Lung (tissue), 11 donors: ENCODE measurements at regions not wholly inside any gene's neighbourhood (a gene's known extent, or its start where the extent isn't known, plus 50 kb on each side); places are given as distances from the start of the nearest gene placed in this dataset.

Source experiments
- ATAC-seq: fragments of 200-7000 bp; cut with Tn5 transposase; one replicate; pipeline ENCODE4 v1.9.1; 2020; ENCODE audit warnings: moderate number of reproducible peaks; ENCODE audit not compliant: insufficient read depth, low FRiP score
- DNase-seq, 3 donors: peaks; one replicate each; pipeline ENCODE4 v3.0.0-alpha.2; 2013 to 2017
- H3K27ac ChIP-seq, 2 donors: one replicate each; pipeline ENCODE4 v1.5.1; 2013; ENCODE audit warnings: mild to moderate bottlenecking in 2 of 2, moderate library complexity in 2 of 2, control low read depth in 1 of 2, inconsistent platforms in 1 of 2, low read depth in 1 of 2, low read length in 1 of 2
- H3K27me3 ChIP-seq, 3 donors: one replicate each; pipeline ENCODE4 v1.5.1; 2013; ENCODE audit warnings: low read length in 2 of 3; ENCODE audit not compliant: control insufficient read depth in 3 of 3, insufficient read depth in 3 of 3
- H3K36me3 ChIP-seq, 4 donors: one replicate each; pipeline ENCODE4 v1.5.1; 2013; ENCODE audit warnings: low read length in 4 of 4, mild to moderate bottlenecking in 1 of 4, moderate library complexity in 1 of 4; ENCODE audit not compliant: control insufficient read depth in 4 of 4, insufficient read depth in 4 of 4
- H3K4me1 ChIP-seq, 5 donors: one replicate each; pipeline ENCODE4 v1.5.1; 2013; ENCODE audit warnings: low read length in 5 of 5, mild to moderate bottlenecking in 2 of 5, moderate library complexity in 1 of 5; ENCODE audit not compliant: control insufficient read depth in 5 of 5, insufficient read depth in 5 of 5
- H3K4me3 ChIP-seq: one replicate; pipeline ENCODE4 v1.5.1; 2013; ENCODE audit warnings: mild to moderate bottlenecking, control low read depth, moderate library complexity
- H3K9ac ChIP-seq, 2 donors: one replicate each; pipeline ENCODE4 v1.5.1; 2013; ENCODE audit warnings: low read length in 2 of 2, control low read depth in 1 of 2; ENCODE audit not compliant: insufficient read depth in 1 of 2
- H3K9me3 ChIP-seq, 4 donors: one replicate each; pipeline ENCODE4 v1.5.1; 2013; ENCODE audit warnings: low read length in 3 of 4, mild to moderate bottlenecking in 1 of 4, moderate library complexity in 1 of 4; ENCODE audit not compliant: control insufficient read depth in 4 of 4, insufficient read depth in 3 of 4
- WGBS, 2 donors: extraction: QIAGEN DNeasy Blood & Tissue Kit; methylation state at CpG; one replicate each; pipeline ENCODE4 v1.1.7; 2013; 5-methylcytosine and 5-hydroxymethylcytosine counted together
- TF ChIP-seq, protein P1 (sequence below): IDR thresholded peaks from 2 replicates; pipeline ENCODE4 v1.5.1; 2012; ENCODE audit warnings: mild to moderate bottlenecking; ENCODE audit errors: control extremely low read depth, extremely low read depth
- donor health status: control.
- donor health status: control.
- donor health status: Bipolar disorder and iron deficiency.
- donor health status: healthy.
- donor health status: DM: yes; HTN: yes; CAD: no.

- Histone ChIP-seq H3K27ac (no peak overlapping the region), H3K4me1 (no peaks in the 10 kb centered on the region), H3K9ac (no peak overlapping the region), H3K36me3 (no peaks in the 10 kb centered on the region), H3K9me3 (no peaks in the 10 kb centered on the region), H3K27me3 (no peaks in the 10 kb centered on the region), H3K4me3 (no peak overlapping the region)
- no peak for DNase-seq
- ATAC-seq, result no peak
- TF ChIP-seq, protein P1, sequence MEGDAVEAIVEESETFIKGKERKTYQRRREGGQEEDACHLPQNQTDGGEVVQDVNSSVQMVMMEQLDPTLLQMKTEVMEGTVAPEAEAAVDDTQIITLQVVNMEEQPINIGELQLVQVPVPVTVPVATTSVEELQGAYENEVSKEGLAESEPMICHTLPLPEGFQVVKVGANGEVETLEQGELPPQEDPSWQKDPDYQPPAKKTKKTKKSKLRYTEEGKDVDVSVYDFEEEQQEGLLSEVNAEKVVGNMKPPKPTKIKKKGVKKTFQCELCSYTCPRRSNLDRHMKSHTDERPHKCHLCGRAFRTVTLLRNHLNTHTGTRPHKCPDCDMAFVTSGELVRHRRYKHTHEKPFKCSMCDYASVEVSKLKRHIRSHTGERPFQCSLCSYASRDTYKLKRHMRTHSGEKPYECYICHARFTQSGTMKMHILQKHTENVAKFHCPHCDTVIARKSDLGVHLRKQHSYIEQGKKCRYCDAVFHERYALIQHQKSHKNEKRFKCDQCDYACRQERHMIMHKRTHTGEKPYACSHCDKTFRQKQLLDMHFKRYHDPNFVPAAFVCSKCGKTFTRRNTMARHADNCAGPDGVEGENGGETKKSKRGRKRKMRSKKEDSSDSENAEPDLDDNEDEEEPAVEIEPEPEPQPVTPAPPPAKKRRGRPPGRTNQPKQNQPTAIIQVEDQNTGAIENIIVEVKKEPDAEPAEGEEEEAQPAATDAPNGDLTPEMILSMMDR, result no peak
Observed at GRCh38 chr6:66961191-66961590, 1254.2 kb upstream of the EYS start.

- DNase-seq (no peak), ATAC-seq (no peak)
- H3K9me3 ChIP-seq, result no peaks in the 10 kb centered on the region
- TF ChIP-seq, protein P1, result no peak
- H3K4me3 ChIP-seq, result no peak overlapping the region
- H3K9ac ChIP-seq, result no peak overlapping the region
- no peaks in the 10 kb centered on the region for H3K27me3 ChIP-seq
- no peak overlapping the region for H3K27ac ChIP-seq
- WGBS, 2 donors, result 94 to 96% methylated on average over 30 to 32 of the region's 32 CpGs
- H3K4me1 ChIP-seq, result no peaks in the 10 kb centered on the region
- no peaks in the 10 kb centered on the region for H3K36me3 ChIP-seq
Observed at GRCh38 chr6:66949191-66949661, 1242.2 kb upstream of the EYS start.

DNA sequence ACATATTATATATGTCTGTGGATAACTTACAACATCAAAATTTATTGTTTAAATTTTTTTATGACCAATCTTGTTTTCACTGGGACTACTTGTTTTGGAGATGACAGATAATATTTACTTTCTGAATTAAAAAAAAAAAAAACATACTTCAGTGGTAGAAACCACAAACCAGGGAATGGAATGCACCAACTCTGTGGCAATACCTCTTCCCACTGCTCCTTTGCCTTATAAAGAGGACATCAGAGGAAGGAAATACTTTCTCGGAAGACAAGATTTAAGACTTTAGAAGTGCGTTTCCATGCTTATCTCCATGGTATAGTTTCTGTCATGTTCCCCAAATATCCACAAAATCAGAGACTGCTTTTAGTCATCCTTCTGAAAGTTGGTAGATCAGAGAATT lies 1241.1 kb upstream of the EYS start:
- Histone ChIP-seq H3K27me3 (no peaks in the 10 kb centered on the region), H3K4me1 (no peaks in the 10 kb centered on the region), H3K9me3 (no peaks in the 10 kb centered on the region), H3K4me3 (no peak overlapping the region), H3K27ac (no peak overlapping the region), H3K9ac (no peak overlapping the region), H3K36me3 (no peaks in the 10 kb centered on the region)
- 43 to 77% methylated on average over 2 of the region's 2 CpGs for WGBS, 2 donors
- no peak for ATAC-seq
- TF ChIP-seq, protein P1, result no peak
- no peak for DNase-seq

DNA sequence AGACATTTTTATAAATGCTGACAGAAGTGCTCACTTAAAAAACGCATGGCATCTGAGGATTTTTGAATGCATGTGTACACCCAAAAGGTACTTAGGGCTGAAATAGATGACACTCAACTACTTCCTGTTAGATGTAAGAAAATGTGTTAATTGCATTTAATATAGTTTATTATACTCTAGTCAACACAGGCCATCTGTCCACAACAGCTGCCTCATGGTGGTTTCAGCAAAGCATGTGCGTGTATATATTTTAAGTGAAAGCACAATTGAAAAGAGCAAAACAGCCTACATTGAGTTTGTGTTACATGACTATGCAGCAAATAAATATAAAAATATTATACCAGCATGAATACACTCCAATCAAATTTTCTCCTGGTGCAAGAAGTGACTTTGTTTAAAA lies 1233.0 kb upstream of the EYS start:
- H3K9ac ChIP-seq, result no peak overlapping the region
- 88% methylated on average over 2 of the region's 2 CpGs for WGBS, 2 donors

More for the DNA sequence above, 1233.0 kb upstream of the EYS start:
- H3K4me3 ChIP-seq, result no peak overlapping the region
- peaks cover 0 to 14% (median 3%) of the 10 kb centered on the region in 4 donors for H3K9me3 ChIP-seq
- H3K36me3 ChIP-seq, result no peaks in the 10 kb centered on the region
- no peaks in the 10 kb centered on the region for H3K27me3 ChIP-seq
- H3K27ac ChIP-seq, result no peak overlapping the region
- TF ChIP-seq, protein P1, result no peak
- no peaks in the 10 kb centered on the region for H3K4me1 ChIP-seq
- ATAC-seq (no peak), DNase-seq (no peak)
